ENCODE measurements at regions not wholly inside any gene's neighbourhood (a gene's known extent, or its start where the extent isn't known, plus 50 kb on each side); places are given as distances from the start of the nearest gene placed in this dataset.

GRCh38 chr9:1454616-1455347, 404.6 kb downstream of the DMRT2 start:
- no peak for TF ChIP-seq POLR2A (IDR thresholded peaks at IDR 0.05)
- TF ChIP-seq, protein P1, sequence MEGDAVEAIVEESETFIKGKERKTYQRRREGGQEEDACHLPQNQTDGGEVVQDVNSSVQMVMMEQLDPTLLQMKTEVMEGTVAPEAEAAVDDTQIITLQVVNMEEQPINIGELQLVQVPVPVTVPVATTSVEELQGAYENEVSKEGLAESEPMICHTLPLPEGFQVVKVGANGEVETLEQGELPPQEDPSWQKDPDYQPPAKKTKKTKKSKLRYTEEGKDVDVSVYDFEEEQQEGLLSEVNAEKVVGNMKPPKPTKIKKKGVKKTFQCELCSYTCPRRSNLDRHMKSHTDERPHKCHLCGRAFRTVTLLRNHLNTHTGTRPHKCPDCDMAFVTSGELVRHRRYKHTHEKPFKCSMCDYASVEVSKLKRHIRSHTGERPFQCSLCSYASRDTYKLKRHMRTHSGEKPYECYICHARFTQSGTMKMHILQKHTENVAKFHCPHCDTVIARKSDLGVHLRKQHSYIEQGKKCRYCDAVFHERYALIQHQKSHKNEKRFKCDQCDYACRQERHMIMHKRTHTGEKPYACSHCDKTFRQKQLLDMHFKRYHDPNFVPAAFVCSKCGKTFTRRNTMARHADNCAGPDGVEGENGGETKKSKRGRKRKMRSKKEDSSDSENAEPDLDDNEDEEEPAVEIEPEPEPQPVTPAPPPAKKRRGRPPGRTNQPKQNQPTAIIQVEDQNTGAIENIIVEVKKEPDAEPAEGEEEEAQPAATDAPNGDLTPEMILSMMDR (IDR thresholded peaks at IDR 0.05 in 4 of 5, conservative IDR thresholded peaks at IDR 0.05 in 1 of 5): no peak
